GF-D8 (cell line): ENCODE measurements at regions not wholly inside any gene's neighbourhood (a gene's known extent, or its start where the extent isn't known, plus 50 kb on each side); places are given as distances from the start of the nearest gene placed in this dataset.

Experiments
- DNase-seq: peaks from one replicate; lab custom pipeline; 2025; lab: John Stamatoyannopoulos, UW

- no peak for DNase-seq
Observed at GRCh38 chr10:130371156-130371555, 235.0 kb downstream of the GLRX3 start.

GRCh38 chr10:130371666-130372065, 235.5 kb downstream of the GLRX3 start:
- no peak for DNase-seq

GRCh38 chr10:130372222-130372621, 236.0 kb downstream of the GLRX3 start:
- no peak for DNase-seq

- no peak for DNase-seq
Observed at GRCh38 chr10:130372866-130373265, 236.7 kb downstream of the GLRX3 start.

- DNase-seq: no peak
Observed at GRCh38 chr10:130377986-130378540, 241.9 kb downstream of the GLRX3 start.

- no peak for DNase-seq
Observed at GRCh38 chr10:130378556-130379400, 242.6 kb downstream of the GLRX3 start.

GRCh38 chr10:130380056-130380455, 243.9 kb downstream of the GLRX3 start:
- DNase-seq: no peak

- no peak for DNase-seq
Observed at GRCh38 chr10:130382031-130382430, 245.8 kb downstream of the GLRX3 start.

GRCh38 chr10:130387936-130388580, 251.9 kb downstream of the GLRX3 start:
- DNase-seq: no peak

- no peak for DNase-seq
Observed at GRCh38 chr10:130388746-130389145, 252.6 kb downstream of the GLRX3 start.

GRCh38 chr10:130389906-130390305, 253.7 kb downstream of the GLRX3 start:
- no peak for DNase-seq

- no peak for DNase-seq
Observed at GRCh38 chr10:130392031-130392430, 255.8 kb downstream of the GLRX3 start.

GRCh38 chr10:130393342-130393741, 257.2 kb downstream of the GLRX3 start:
- no peak for DNase-seq

GRCh38 chr10:130394832-130395231, 258.6 kb downstream of the GLRX3 start:
- DNase-seq: no peak

GRCh38 chr10:130395248-130395936, 259.2 kb downstream of the GLRX3 start:
- DNase-seq: no peak

GRCh38 chr10:130396044-130396443, 259.9 kb downstream of the GLRX3 start:
- DNase-seq: no peak

GRCh38 chr10:130398090-130398994, 262.2 kb downstream of the GLRX3 start:
- DNase-seq: no peak

- no peak for DNase-seq
Observed at GRCh38 chr10:130399425-130399950, 263.3 kb downstream of the GLRX3 start.

GRCh38 chr10:130400890-130401289, 264.7 kb downstream of the GLRX3 start:
- DNase-seq: no peak

- DNase-seq: no peak
Observed at GRCh38 chr10:130401860-130402765, 265.9 kb downstream of the GLRX3 start.
